ENCODE measurements at regions not wholly inside any gene's neighbourhood (a gene's known extent, or its start where the extent isn't known, plus 50 kb on each side); places are given as distances from the start of the nearest gene placed in this dataset.

DNA sequence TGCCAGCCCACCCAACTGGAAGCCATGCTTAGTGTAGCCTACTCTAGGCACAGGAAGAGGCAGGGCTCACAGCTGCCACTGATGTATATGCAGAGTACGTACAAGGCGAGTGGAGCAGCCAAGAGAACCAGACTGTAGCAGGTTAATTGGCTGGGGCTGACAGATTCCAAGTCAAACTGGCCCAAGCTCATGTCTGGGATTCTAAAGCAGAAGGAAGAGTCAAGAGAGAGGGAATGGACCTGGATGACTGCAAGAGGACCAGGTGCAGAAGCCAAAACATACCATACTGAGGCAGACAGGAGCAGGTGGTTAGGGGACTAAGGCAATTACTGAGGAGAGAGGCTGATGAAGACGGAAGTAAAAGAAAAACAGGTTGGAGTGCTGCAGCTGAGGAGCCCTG lies 51.3 kb upstream of the LRRN2 start:
- no peak overlapping the region for H3K27ac ChIP-seq
- intact Hi-C loops (cut with DNase I): no loop called here
- WGBS, 3 donors: 29 to 37% (median 35%) methylated on average over 3 of the region's 3 CpGs
- H3K36me3 ChIP-seq (ENCODE audit: insufficient read depth in 1 of 2, low read depth in 1 of 2): no peaks in the 10 kb centered on the region
- H3K4me1 ChIP-seq: no peaks in the 10 kb centered on the region
- TF ChIP-seq, protein P1, sequence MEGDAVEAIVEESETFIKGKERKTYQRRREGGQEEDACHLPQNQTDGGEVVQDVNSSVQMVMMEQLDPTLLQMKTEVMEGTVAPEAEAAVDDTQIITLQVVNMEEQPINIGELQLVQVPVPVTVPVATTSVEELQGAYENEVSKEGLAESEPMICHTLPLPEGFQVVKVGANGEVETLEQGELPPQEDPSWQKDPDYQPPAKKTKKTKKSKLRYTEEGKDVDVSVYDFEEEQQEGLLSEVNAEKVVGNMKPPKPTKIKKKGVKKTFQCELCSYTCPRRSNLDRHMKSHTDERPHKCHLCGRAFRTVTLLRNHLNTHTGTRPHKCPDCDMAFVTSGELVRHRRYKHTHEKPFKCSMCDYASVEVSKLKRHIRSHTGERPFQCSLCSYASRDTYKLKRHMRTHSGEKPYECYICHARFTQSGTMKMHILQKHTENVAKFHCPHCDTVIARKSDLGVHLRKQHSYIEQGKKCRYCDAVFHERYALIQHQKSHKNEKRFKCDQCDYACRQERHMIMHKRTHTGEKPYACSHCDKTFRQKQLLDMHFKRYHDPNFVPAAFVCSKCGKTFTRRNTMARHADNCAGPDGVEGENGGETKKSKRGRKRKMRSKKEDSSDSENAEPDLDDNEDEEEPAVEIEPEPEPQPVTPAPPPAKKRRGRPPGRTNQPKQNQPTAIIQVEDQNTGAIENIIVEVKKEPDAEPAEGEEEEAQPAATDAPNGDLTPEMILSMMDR (IDR thresholded peaks at IDR 0.05): no peak
- H3K27me3 ChIP-seq (ENCODE audit: insufficient read depth in 3 of 3, low read length in 2 of 3): peaks cover 0 to 16% (median 2%) of the 10 kb centered on the region in 3 donors
- H3K4me3 ChIP-seq: no peak overlapping the region
- peaks cover 12% of the 10 kb centered on the region for H3K9me3 ChIP-seq
- DNase-seq (no peak), ATAC-seq (no peak)

DNA sequence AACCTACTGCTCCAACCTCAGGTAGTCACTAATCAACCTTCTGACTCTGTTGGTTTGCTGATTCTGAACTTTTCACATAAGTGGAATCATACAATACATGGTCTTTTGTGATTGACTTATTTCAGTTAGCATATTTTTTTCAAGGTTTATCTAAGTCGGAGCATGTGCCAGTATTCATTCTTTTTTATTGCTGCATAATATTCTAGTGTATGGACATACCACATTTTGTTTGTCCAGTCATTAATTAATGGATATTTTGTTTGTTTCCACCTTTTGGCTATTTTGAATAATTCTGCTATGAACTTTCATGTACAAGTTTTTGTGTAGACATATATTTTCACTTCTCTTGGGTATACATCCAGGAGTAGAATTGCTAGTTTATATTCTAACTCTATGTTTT lies 53.0 kb upstream of the LRRN2 start:
- intact Hi-C loops (cut with DNase I): no loop called here
- 92% methylated on average over 1 of the region's 1 CpG for WGBS, 3 donors
- H3K4me3 ChIP-seq: no peak overlapping the region
- H3K27ac ChIP-seq: no peak overlapping the region
- H3K36me3 ChIP-seq (ENCODE audit: insufficient read depth in 1 of 2, low read depth in 1 of 2): no peaks in the 10 kb centered on the region
- no peak for ATAC-seq
- TF ChIP-seq, protein P1 (IDR thresholded peaks at IDR 0.05): no peak
- DNase-seq: no peak
- no peaks in the 10 kb centered on the region for H3K4me1 ChIP-seq
- peaks cover 2 to 11% (median 4%) of the 10 kb centered on the region in 3 donors for H3K27me3 ChIP-seq (ENCODE audit: insufficient read depth in 3 of 3, low read length in 2 of 3)
- H3K9me3 ChIP-seq: peaks cover 12% of the 10 kb centered on the region

DNA sequence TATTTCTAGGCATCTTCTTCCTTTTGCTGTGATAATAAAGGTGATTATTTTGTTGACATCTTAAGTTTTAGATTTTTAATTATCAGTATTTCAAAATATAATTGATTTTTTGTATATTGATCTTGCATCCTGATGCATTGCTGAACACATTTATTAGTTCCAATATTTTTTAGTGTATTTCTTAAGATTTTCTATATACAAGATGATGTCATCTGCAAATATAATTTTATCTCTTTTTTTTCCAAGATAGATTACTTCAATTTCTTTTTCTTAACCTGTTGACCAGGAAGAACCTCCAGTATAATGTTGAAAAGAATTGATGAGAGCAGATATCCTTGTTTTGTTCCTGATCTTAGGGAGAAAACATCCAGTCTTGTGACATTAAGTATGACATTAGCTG lies 54.8 kb upstream of the LRRN2 start:
- TF ChIP-seq, protein P1 (IDR thresholded peaks at IDR 0.05): no peak
- ATAC-seq: no peak
- Histone ChIP-seq H3K27me3 (ENCODE audit: insufficient read depth in 3 of 3, low read length in 2 of 3) (peaks cover 2 to 11% (median 4%) of the 10 kb centered on the region in 3 donors), H3K36me3 (ENCODE audit: insufficient read depth in 1 of 2, low read depth in 1 of 2) (no peaks in the 10 kb centered on the region), H3K4me3 (no peak overlapping the region), H3K9me3 (peaks cover 12% of the 10 kb centered on the region), H3K4me1 (no peaks in the 10 kb centered on the region), H3K27ac (no peak overlapping the region)
- intact Hi-C loops (cut with DNase I): no loop called here
- no peak for DNase-seq

DNA sequence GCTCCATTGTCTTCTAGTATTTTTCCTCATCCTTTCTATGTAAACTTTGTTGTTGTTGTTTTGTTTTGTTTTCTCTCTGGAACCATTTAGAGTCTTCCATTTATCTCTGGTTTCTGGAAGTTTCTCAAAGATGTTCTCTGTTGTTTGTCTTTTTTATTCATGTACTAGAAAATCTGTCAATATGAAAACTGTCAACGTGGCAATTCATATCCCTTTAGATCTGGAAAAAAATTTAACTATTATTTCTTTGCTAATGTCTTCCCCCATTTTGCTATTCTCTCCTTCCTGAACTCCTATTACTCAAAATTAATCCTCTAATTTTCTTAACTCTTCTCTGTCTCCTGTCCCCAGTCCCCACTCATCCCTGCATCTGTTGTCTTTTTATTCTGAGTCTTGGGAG lies 55.9 kb upstream of the LRRN2 start:
- ATAC-seq: no peak
- peaks cover 2 to 11% (median 4%) of the 10 kb centered on the region in 3 donors for H3K27me3 ChIP-seq (ENCODE audit: insufficient read depth in 3 of 3, low read length in 2 of 3)
- intact Hi-C loops (cut with DNase I): no loop called here

More for the DNA sequence above, 55.9 kb upstream of the LRRN2 start:
- peaks cover 12% of the 10 kb centered on the region for H3K9me3 ChIP-seq
- no peaks in the 10 kb centered on the region for H3K36me3 ChIP-seq (ENCODE audit: insufficient read depth in 1 of 2, low read depth in 1 of 2)
- TF ChIP-seq, protein P1 (IDR thresholded peaks at IDR 0.05): no peak
- 71 to 84% (median 84%) methylated on average over 1 of the region's 1 CpG for WGBS, 3 donors
- no peak overlapping the region for H3K4me3 ChIP-seq
- H3K27ac ChIP-seq: no peak overlapping the region
- no peak for DNase-seq
- no peaks in the 10 kb centered on the region for H3K4me1 ChIP-seq

Measured in psoas muscle (tissue), 7 donors.